D721Med (cell line): ENCODE measurements at regions not wholly inside any gene's neighbourhood (a gene's known extent, or its start where the extent isn't known, plus 50 kb on each side); places are given as distances from the start of the nearest gene placed in this dataset.

ENCODE experiments used
- DNase-seq: peaks from one replicate; pipeline ENCODE4 v3.0.0; 2011; ENCODE audit warnings: low spot score; ENCODE audit not compliant: insufficient read length
- FAIRE-seq: peaks from 2 replicates; lab custom pipeline; 2011; peaks lifted over from hg19 to GRCh38; lab: Jason Lieb, UNC
- CTCF ChIP-seq: IDR thresholded peaks from 2 replicates; pipeline ENCODE4 v1.5.1; 2012; ENCODE audit warnings: mild to moderate bottlenecking, control low read depth; ENCODE audit not compliant: insufficient read depth; ENCODE audit errors: missing control alignments

GRCh38 chr1:87786229-87786628, 457.5 kb downstream of the LMO4 start:
- TF ChIP-seq CTCF: no peak
- DNase-seq: no peak
- FAIRE-seq: no peak

- no peak for FAIRE-seq
- no peak for DNase-seq
- TF ChIP-seq CTCF: no peak
Measured at GRCh38 chr1:87786861-87787545, 458.3 kb downstream of the LMO4 start.

- TF ChIP-seq CTCF: no peak
- DNase-seq (no peak), FAIRE-seq (no peak)
Measured at GRCh38 chr1:87787551-87787950, 458.9 kb downstream of the LMO4 start.

GRCh38 chr1:87790756-87791155, 462.1 kb downstream of the LMO4 start:
- no peak for TF ChIP-seq CTCF
- DNase-seq: no peak
- FAIRE-seq: no peak

GRCh38 chr1:87791931-87792740, 463.5 kb downstream of the LMO4 start:
- FAIRE-seq: no peak
- peak; percentile 9 for TF ChIP-seq CTCF
- no peak for DNase-seq

GRCh38 chr1:87794788-87795614, 466.3 kb downstream of the LMO4 start:
- FAIRE-seq (no peak), DNase-seq (no peak)

More at GRCh38 chr1:87794788-87795614, 466.3 kb downstream of the LMO4 start:
- TF ChIP-seq CTCF: no peak
